Stimulated activated CD8-positive, alpha-beta memory T cell treated with anti-CD3 and anti-CD28 coated beads, Interleukin-12 subunit alpha, Interleukin-12 subunit beta, amount 100 ng/mL, for 24 hours (primary cell): ENCODE measurements at regions not wholly inside any gene's neighbourhood (a gene's known extent, or its start where the extent isn't known, plus 50 kb on each side); places are given as distances from the start of the nearest gene placed in this dataset.

Experiments used
- DNase-seq: peaks from one replicate; pipeline ENCODE4 v3.0.0-alpha.2; 2020; ENCODE audit errors: extremely low read depth

DNA sequence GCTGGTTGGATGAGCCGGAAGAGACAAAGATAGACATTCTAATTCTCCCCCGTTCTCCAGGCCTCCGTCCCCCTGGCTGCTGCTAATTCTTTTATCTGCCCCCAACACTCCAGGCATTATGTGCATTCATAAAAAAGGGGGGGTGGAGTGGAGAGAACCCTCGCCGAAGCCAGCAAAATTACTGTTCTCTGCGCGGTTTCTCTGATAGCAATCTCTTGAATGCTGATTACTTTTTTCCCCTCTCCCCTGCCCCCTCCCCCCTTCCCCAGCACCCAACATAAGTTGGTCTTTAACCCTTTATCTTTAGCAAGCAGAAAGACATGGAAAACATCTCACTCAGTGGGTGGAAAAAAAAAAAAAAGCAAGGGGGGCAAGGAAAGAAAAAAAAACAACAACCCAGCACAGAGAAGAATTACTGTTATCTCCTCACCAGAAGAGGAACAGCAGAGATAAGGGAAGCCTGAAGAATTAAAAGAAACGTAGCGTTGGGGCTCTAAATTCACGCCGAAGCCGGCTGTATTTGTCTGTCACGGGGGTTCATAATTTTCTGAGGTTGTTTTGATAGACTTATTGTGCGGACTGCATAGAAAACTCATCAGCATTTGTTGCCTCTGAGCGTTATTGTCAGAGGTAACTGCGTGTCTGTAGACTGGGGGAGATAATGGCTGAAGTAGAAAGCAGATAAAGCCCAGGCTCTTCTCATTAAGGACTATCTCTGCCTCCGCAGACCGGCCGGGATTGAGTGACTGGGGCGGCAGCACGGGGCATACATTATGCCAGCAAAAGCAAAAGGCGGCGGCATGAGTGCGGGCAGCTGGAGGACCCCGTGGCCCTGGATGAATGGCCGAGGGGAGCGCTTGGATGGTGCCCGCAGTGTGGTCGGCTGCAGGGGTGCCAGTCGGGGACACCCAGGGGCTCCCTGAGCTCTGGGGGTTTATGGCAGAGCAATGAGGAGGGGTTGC, 126.9 kb downstream of the MRM1 start:
- peak; percentile 3 for DNase-seq

DNA sequence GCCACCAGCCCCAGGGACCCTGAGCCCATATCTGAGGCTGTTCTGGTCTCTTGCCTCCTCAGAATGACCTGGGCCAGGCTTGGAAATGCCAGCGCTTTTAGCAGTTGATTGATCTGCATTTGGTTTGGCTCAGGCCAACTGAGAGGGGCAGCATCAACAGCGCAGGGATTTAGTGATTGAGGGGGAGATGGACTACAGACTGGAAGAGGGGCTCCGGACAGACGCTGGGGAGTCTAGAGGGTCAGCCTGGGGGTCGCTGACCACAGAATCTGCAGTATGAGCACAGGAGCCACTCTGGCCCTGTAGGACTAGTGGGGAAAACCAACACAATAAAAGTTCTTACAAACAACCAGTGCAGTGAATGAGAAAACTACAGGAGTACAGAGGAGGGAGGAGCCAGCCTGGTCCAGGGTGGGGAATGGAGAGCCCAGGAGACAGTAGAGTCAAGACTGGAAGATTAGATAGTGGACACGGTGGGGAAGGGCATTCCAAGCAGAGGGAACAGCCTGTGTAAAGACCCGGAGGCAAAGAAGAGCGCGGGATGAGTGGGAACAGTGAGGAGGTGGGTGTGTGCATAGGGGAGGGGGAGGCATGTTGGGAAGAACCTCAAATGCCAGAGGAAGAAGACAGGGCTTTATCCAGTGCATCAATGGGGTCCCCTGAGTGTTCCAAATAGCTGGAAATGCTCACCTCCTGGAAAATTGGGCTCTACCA, 128.9 kb downstream of the MRM1 start:
- no peak for DNase-seq

DNA sequence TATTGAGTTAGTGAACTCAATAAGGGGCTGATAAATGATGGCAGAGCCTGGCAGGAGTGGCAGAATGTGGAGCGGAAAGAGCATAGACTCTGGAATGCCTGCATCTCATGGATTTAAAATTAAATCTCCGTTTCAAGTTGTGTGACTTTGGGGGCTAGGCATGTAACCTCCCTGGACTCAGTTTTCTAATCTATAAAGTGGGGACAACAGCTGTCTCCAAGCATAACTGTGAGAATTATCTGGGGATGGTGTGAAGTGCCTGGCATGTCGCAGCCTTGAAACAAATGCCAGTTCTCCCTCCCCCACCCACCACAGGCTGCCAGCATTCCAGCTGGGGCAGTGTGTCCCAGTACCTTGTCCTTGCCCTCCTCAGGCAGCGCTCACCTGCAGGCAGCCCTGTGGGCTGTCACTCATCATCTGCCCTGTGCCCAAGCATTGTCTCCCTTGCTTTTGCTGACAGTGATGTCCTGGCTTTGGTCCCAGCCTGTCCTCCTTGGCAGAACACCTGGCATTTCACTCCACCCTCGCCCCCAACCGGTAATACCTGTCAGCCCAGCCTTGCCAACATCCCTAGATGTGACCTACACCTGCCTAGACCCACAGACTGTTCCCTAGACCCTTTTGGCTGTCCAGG, 129.6 kb downstream of the MRM1 start:
- DNase-seq: no peak

DNA sequence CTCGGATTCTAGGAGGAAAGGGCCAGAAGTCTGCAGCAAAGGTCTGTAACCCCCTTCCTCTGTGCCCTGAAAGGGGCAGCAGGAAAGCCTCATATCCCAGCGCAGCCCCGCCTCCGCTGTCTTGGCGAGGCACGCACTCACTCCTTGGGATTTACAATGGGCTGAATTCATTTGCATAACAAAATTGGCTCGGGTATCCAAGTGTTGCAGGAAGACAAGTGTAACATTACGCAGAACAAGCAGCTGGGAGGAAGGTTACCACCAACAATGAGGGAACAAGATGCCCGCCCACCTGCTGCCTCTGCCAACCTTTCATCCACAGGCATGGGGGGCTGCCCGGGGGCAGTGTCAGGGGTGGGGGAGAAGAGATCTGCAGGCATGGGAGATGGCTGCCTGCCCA, 130.4 kb downstream of the MRM1 start:
- no peak for DNase-seq

DNA sequence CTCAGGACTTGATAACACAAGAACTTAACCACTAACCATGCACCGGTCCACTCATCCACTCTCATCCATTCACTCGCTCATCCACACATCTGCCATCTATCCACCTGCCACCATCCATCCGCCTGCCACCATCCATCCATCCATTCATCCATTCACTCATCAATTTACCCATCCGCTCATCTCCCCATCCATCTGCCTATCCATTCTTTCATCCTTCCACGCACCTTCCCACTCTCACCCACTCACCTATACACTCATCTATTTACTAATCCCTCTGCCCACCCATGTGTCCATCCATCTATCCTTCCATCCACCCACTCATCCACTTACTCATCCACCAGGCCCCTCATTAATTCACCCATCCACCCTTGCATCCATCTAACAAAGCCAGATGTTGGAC, 131.0 kb downstream of the MRM1 start:
- no peak for DNase-seq

DNA sequence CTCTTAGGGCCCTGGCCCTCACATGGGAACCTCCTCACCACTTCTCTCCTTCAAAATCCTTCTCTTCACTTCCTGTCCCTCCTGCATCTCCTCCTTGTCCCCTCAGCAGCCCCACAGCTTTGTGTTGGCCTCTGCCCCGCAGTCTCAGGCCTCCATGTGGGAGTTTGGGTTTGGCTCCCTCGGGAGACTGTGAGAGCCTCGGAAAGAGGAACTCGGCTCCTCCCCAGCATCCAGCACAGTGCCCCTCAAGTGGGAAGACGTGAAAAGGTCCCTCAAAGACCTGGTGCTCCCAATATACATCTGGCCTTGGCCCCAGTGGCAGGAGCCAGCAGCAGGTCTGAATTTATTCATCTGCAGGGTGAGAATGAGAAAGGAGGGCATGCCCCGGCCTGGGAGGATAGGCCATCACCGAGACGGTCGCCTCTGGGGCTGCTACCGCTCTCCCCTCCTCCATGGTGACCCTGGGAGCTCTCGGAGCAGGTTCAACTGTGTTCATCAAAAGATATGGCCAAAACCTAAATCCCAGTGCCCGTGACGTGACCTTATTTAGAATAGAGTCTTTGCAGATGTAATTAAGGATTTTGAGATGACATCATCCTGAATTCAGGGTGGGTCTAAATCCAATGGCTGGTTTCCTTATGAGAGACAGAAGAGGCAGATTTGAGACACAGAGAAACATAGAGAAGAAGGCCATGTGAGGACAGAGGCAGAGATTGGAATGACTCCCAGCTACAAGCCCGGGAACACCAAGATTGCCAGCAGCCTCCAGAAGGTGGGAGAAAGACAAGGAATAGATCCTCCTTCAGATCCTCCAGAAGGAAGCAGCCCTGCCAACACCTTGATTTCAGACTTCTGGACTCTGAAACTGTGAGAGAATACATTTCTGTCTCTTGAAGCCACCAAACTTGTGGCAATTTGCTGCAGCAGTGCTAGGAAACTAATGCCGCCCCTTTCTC, 135.1 kb downstream of the MRM1 start:
- no peak for DNase-seq

DNA sequence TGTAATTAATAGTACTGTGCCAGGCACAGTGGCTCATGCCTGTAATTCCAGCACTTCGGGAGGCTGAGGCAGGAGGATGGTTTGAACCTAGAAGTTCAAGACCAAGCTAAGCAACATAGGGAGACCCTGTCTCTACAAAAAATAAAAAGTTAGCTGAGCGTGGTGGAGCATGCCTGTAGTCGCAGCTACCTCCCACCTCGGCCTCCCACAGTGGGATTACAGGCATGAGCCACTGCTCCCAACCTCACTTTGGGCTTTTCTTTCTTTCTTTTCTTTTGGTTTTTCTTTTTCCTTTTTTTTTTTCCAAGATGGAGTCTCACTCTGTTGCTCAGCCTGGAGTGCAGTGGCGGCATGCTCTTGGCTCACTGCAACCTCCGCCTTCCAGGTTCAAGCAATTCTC, 137.8 kb downstream of the MRM1 start:
- no peak for DNase-seq

DNA sequence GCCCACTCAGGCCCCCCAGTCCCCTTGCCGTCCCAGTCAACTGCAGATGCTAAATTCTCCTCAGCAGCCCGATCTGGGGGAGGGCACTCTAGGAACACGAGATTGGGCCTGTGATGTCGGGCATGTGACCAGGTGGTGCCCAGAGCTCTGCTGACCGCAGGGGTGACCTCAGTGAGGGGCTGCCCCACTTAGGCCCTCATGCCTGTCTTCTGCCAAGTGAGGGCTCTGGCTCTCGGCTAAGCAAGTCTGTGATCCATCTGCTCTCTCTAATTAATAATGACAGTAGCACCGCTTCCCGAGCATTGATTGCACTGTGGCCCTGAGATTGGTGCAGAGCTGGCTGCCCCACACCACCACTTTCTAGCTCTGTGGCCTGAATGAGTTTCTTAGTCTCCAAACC, 138.8 kb downstream of the MRM1 start:
- no peak for DNase-seq

DNA sequence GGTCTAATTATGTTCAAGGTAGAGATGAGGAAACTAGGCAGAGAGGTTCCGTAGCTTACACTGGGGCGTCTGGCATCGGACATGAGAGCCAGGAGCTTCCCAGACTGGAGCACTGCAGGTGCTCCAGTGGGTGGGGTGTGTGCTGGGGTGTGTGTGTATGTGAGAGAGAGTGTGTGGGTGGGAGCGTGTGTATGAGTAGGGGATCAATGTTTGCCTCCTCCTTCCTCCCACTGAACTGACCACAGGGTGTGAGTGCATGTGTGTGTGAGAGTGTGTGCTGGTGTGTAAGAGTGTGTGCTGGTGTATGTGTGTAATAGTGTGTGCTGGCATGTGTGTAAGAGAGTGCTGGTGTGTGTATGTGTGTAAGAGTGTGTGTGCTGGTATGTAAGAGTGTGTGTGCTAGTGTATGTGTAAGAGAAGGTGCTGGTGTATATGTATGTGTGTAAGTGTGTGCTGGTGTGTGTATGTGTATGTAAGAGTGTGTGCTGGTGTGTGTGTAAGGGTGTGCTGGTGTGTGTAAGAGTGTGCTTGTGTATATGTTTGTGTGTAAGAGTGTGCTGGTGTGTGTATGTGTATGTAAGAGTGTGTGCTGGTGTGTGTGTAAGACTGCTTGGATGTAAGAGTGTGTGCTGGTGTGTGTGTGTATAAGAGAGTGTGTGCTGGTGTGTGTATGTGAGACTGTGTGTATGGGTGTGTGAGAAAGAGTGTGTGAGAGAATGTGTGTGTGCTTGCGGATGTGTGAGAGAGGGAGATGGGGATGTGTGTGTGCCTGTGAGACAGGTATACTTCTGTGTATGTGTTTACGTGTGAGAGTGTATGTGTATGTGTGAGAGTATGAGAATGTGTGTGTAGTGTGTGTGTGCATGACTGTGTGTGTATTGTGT, 139.9 kb downstream of the MRM1 start:
- no peak for DNase-seq

DNA sequence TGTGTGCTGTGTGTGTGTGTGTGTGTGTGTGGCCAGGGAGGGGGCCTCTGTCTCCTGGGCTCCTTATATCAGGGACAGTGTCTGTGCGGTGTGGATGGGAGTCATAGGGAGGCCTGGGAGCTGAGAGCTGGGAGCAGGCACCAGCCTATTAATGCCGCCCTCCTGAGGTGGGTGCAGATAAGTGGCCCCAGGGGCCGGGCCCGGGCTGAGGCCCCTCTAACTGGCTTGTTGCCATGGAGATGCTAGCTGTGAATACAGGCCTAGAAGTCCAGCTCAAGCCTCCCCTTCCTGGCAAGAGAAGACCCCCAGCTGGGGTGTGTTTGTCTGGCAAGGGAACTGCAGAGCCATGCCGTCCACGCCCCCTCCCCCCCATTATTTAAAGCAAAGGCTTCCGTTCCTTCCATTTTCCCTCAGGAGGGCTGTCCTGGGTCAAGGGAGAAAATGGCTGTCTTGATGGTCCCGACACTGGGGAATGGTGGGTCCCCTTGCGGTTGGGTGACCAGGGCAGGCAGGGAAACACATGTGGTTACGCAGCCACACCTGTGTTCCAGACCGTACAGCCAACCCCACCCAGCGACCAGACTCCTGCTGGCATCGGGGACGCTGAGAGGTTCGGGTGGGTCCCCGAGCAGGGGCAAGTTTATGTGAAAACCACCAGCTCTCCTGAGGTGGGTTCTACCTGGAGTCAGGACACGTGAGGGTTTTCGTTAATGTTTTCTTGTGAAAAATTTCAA, 141.1 kb downstream of the MRM1 start:
- no peak for DNase-seq

DNA sequence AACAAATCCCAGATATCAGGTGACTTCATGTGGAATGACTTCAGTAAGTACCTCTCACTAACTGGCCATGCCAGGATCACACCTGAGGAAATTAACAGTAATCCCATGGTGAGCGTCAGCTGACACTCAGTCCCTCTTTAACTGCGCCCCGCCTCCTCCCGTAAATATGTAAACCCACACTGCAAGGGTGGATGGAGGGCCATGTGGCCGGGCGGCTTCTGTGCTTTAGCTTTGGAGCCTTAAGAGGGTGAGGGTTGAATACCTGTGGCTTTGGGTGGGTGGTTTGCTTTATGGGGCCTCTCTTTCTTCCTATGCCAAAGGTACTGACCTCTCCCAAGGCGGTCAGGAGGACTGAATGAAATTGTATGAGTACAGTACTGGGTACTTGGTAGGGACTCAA, 141.7 kb downstream of the MRM1 start:
- no peak for DNase-seq

DNA sequence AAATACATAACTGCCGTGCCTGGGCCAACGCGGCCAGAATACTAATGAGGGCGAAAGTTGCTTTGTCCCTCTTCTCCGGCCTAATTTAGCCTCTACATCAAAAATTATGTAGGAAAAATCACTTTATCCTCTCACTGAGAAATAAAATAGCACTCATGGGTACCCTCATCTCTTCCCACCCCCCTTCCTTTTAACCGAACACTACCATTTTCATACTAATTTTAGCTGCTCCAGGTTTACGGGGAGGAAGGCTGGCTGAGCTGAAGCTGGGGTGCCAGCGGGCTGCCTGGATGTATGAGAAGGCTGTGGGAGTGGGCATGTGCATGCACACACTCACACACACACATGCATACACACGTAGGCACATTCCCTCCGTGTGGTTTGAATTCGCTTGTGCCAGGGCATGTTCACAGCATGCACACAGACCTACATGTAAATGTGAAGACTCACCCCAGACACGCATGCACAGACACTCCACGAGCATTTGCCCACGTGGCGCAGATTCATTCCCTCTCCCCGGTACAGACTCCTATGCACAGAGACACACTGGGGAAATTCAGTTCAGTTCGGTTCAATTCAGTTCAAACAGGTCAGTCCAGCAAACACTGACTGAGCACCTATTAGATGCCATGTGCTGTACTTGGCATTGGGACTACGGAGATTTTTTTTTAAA, 145.1 kb downstream of the MRM1 start:
- no peak for DNase-seq

DNA sequence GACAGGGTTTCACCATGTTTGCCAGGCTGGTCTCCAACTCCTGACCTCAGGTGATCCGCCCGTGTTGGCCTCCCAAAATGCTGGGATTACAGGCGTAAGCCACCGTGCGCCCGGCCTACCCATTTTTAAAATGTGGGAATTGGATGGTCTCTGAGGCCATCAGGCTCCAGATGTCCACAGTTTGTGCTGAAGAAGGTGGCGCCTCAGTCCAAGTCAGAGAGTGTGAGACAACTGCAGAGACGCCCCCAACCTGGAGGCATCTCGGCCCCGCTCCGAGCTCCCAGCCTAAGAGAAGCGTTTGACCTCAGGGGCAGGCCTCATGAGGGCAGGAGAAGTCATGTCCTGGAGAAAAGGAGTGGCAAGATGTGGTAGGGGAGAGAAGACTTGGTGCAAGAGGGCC, 146.5 kb downstream of the MRM1 start:
- DNase-seq: no peak

DNA sequence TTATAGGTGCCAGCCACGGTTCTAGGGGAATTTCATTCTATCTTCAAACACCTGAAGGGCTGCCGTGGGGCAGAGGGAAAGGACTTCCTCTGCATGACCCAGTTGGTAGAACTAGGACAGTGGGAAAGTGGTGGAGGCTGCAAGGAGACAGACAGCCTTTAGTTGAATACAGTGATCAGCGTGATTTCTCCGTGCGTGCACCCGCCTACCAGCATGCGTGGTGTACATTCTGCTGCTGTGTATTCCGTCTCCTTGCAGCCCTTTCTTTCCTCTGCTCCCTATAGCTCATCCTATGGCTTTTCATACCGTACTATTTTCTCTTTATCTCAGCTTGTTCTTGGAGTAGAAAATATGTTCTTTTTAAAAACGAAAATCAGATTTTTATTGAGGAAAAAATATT, 146.9 kb downstream of the MRM1 start:
- no peak for DNase-seq

DNA sequence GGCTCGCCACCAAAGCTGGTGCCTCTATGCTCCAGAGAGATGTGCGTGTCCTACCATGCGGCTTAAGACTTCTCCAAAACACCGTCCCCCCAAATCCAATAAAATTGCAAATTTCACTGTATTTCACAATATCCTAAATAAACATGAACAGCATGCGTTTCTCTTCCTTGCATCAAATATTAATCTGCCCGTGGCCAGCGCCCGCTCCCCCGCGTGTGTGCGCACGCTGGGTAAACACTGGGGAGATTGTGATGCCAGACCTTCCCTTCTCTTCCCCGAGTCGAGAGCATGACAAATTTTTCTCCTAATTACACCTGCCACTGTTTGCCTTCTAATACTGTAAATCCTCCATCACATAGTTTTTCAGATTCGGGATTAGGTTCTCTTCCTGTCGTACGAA, 148.1 kb downstream of the MRM1 start:
- DNase-seq: no peak

DNA sequence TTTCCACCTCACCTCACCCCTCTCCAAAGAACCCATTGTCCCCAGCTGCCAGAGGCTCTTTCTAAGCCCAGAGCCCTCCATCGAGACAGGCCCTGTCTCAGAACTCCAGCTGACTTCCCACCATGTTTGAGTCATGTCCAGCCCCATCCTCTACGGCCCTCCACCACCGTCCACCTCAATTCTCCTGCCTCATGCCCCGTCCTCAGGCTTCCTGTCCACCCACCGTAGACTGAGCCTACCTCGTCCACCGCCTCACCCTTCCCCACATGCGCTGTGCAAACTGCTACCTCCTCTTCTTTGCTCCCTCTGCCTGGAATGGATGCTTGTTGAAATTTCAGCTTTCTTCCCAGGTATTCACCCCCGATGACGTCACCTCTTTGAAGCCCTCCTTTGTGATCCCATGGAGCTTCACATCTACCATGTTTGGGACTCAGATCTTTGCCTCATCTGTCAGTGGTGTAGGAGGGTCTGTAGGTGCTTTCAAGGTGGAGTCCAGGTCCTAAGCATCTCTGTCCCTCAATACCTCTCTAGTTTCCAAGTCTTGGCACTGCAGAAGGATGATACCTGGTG, 149.0 kb downstream of the MRM1 start:
- no peak for DNase-seq

DNA sequence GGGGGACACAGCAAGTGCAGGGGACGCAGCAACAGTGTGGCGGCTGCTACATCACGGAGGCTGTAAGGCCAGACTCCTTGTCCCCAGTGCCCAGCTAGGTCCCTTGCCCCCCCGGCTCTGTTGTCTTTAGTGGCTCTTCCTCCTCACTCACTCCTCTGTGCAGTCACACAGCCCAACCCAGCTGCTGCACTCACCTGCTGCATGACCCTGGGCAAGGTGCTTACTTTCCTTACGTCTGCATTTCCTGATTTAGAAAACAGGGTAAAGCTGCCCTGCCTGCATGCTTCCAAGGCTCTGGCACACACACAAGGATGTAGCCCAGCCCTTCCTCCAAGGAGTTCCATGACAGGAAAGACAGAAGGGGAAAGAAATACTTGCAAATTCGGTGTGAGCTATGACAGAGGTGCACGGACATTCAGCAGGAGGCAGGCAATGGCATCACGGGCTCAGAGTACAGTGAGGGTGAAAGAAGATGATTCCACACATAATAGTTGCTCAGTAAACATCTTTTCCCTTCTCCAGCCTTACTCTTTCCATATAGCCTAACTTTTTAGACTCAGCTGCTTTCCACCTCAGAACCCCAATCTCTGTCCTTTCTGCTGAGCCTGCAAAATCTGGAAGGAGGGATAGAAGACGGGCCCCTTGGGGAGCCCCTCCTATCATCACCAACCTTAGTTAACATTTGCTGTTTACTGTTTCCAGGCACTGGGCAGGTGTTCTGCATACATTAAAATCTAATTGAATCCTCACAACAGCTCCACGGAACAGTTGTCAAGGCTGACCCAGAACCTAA, 150.9 kb downstream of the MRM1 start:
- DNase-seq: no peak

DNA sequence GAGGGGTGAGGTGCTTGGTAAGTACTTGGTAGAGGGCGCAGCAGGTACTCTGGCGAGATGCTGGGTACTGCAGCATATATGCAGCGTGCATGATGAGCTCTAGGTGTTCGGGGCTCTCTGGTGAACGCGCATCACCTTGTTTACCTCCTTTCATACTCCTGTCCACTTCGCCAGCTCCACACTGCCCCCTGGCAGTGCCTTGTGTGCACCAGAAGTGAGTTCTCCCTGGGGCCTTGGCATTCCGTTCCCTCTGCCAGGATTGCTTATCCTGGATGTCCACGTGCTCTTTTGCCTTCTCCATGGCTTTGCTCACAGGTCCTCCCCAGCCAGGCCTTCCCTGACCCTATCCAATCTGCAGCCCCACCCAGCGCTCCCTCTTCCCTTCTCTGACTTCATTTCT, 154.2 kb downstream of the MRM1 start:
- no peak for DNase-seq
